Endothelial cell of umbilical vein (primary cell): ENCODE measurements at regions not wholly inside any gene's neighbourhood (a gene's known extent, or its start where the extent isn't known, plus 50 kb on each side); places are given as distances from the start of the nearest gene placed in this dataset.

ENCODE experiments used
- BruUV-seq: library from RNA; stranded (reverse); fragments of 400-500 nt; replicated peaks from 2 replicates; lab custom pipeline; 2021; lab: Mats Ljungman, UMichigan
- CTCF ChIA-PET: fragments of 300-600, 350-600 bp; sonication (Branson Sonifier 250); formaldehyde crosslinking; loops from one replicate; lab custom pipeline; 2021; ENCODE audit warnings: antibody characterized with exemption, inconsistent platforms; lab: Charles Lee
- POLR2A ChIA-PET: fragments of 300-600, 350-600 bp; sonication (Branson Sonifier 250); formaldehyde crosslinking; loops from one replicate; lab custom pipeline; 2021; ENCODE audit warnings: antibody characterized with exemption, inconsistent platforms; lab: Charles Lee
- DNase-seq: peaks from one replicate; pipeline ENCODE4 v3.0.0-alpha.2; 2011; ENCODE audit warnings: low read depth, low spot score
- FAIRE-seq: peaks from 2 replicates; lab custom pipeline; 2011; peaks lifted over from hg19 to GRCh38; lab: Jason Lieb, UNC
- H2AFZ ChIP-seq: 2 replicates; pipeline ENCODE4 v1.6.0; 2012; ENCODE audit warnings: low read depth, low read length, control low read depth, inconsistent platforms
- H3K27ac ChIP-seq: 2 replicates; pipeline ENCODE4 v1.5.1; 2011; ENCODE audit warnings: low read depth, mild to moderate bottlenecking, control low read depth, low read length, moderate library complexity; ENCODE audit not compliant: insufficient read depth
- H3K27me3 ChIP-seq, 2 experiments: 2 replicates each; pipeline versions ENCODE4 v1.6.0 to v1.6.1; 2011; ENCODE audit warnings: low read length in 2 of 2, mixed read lengths in 1 of 2; ENCODE audit not compliant: control insufficient read depth in 2 of 2, insufficient read depth in 2 of 2
- H3K36me3 ChIP-seq, 2 experiments: 2 replicates in 1 of 2; 3 replicates in 1 of 2; pipeline ENCODE4 v1.5.1; 2011; ENCODE audit warnings: low read length in 2 of 2, mild to moderate bottlenecking in 1 of 2, moderate library complexity in 1 of 2; ENCODE audit not compliant: control insufficient read depth in 2 of 2, insufficient read depth in 2 of 2; ENCODE audit errors: extremely low read depth in 1 of 2
- H3K4me1 ChIP-seq: 3 replicates; pipeline ENCODE4 v1.5.1; 2011; ENCODE audit warnings: mild to moderate bottlenecking, low read length; ENCODE audit not compliant: control insufficient read depth, insufficient read depth; ENCODE audit errors: extremely low read depth
- H3K4me2 ChIP-seq: 2 replicates; pipeline ENCODE4 v1.6.1; 2011; ENCODE audit warnings: low read length, control low read depth, mixed read lengths; ENCODE audit not compliant: insufficient read depth
- H3K4me3 ChIP-seq, 3 experiments: fragments of 200-600 bp in 1 of 3; sonication (generic), shearing (Covaris generic) in 1 of 3; replicated peaks in 1 of 3; 2 replicates each; pipeline ENCODE4 v1.5.1; 2011 to 2016; ENCODE audit warnings: control low read depth in 3 of 3, low read length in 3 of 3, mild to moderate bottlenecking in 2 of 3, inconsistent platforms in 1 of 3, low read depth in 1 of 3, moderate library complexity in 1 of 3; ENCODE audit not compliant: insufficient read depth in 1 of 3
- H3K79me2 ChIP-seq: 2 replicates; pipeline ENCODE4 v1.6.0; 2012; ENCODE audit warnings: low read length, inconsistent platforms; ENCODE audit not compliant: control insufficient read depth, insufficient read depth
- H3K9ac ChIP-seq: replicated peaks from 2 replicates; pipeline ENCODE3; 2011; ENCODE audit warnings: low read length, control low read depth; ENCODE audit not compliant: insufficient read depth; ENCODE audit errors: extremely low read depth
- H3K9me1 ChIP-seq: replicated peaks from 3 replicates; pipeline ENCODE4 v1.6.0; 2011; ENCODE audit warnings: mild to moderate bottlenecking, low read length; ENCODE audit not compliant: control insufficient read depth, insufficient read depth; ENCODE audit errors: extremely low read depth
- H3K9me3 ChIP-seq: replicated peaks from 2 replicates; pipeline ENCODE4 v1.5.1; 2012; ENCODE audit warnings: low read length, inconsistent platforms; ENCODE audit not compliant: control insufficient read depth, insufficient read depth
- H4K20me1 ChIP-seq: replicated peaks from 2 replicates; pipeline ENCODE3; 2011; ENCODE audit warnings: mild to moderate bottlenecking, low read length; ENCODE audit not compliant: control insufficient read depth, insufficient read depth; ENCODE audit errors: extremely low read depth
- EZH2 ChIP-seq: IDR thresholded peaks from 2 replicates; pipeline ENCODE4 v1.6.1; 2012; ENCODE audit warnings: borderline replicate concordance, low read depth, mild to moderate bottlenecking, moderate library complexity, low read length, inconsistent platforms; ENCODE audit not compliant: severe bottlenecking
- FOS ChIP-seq: IDR thresholded peaks from 2 replicates; pipeline ENCODE4 v1.6.1; 2011; ENCODE audit warnings: mild to moderate bottlenecking, low read length, moderate library complexity, borderline replicate concordance; ENCODE audit not compliant: insufficient read depth
- GATA2 ChIP-seq: IDR thresholded peaks from 2 replicates; pipeline ENCODE4 v1.7.0; 2011; ENCODE audit warnings: low read depth, mild to moderate bottlenecking, moderate library complexity, mixed read lengths, low read length; ENCODE audit not compliant: insufficient read length, insufficient read depth
- JUN ChIP-seq: IDR thresholded peaks from 2 replicates; pipeline ENCODE4 v1.6.1; 2011; ENCODE audit warnings: borderline replicate concordance, low read depth; ENCODE audit not compliant: insufficient read length, insufficient read depth
- MAX ChIP-seq: IDR thresholded peaks from 2 replicates; pipeline ENCODE4 v1.6.1; 2011; ENCODE audit not compliant: insufficient read depth, insufficient read length
- MYC ChIP-seq: IDR thresholded peaks from one replicate; pipeline ENCODE4 v1.6.1; 2011; ENCODE audit warnings: mild to moderate bottlenecking, low read depth, low read length
- POLR2A ChIP-seq: IDR thresholded peaks from 2 replicates; pipeline ENCODE4 v1.6.1; 2012; ENCODE audit warnings: low read depth, mild to moderate bottlenecking, control low read depth, low read length
- POLR2AphosphoS5 ChIP-seq: IDR thresholded peaks from 2 replicates; pipeline ENCODE4 v1.6.1; 2012; ENCODE audit warnings: low read depth, mild to moderate bottlenecking, control low read depth, low read length, moderate library complexity; ENCODE audit not compliant: insufficient read depth
- dilution Hi-C: fragments of 300-500 bp; cut with MboI; formaldehyde crosslinking; loops from one replicate; pipeline ENCODE4 v1.15.0; 2019; ENCODE audit warnings: low sequenced_read_pairs; ENCODE audit not compliant: extremely low pct_ligation_motif_present
- intact Hi-C: fragments of 100-400 bp; cut with micrococcal nuclease; formaldehyde crosslinking; loops from one replicate; pipeline ENCODE4 v1.10.0; 2022
- TF ChIP-seq, protein P1 (sequence below), 2 donors: IDR thresholded peaks; 1 replicate in 1 of 2; 2 replicates in 1 of 2; pipeline ENCODE4 v1.5.1; 2011; ENCODE audit warnings: low read length in 2 of 2, mild to moderate bottlenecking in 2 of 2, moderate library complexity in 2 of 2, control low read depth in 1 of 2, inconsistent platforms in 1 of 2, low read depth in 1 of 2; ENCODE audit not compliant: insufficient read depth in 1 of 2; ENCODE audit errors: extremely low read depth in 1 of 2

DNA sequence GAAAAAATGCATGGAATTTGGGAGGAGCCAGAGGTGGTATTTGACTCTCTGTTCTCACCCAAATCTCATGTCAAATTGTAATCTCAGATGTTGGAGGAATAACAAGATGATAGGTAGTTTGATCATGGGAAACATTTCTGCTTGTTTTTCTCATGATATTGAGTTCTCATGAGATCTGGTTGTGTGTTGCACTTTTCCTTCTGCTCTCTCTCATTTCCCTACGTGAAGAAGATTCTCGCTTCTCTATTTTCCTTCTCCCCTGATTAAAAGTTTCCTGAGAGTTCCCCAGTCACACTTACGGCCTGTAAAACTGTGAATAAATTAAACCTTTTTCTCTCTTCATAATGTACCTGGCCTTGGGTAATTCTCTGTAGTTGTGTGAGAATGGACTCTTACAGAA, 222.2 kb upstream of the RBMY1B start:
- H3K36me3 ChIP-seq: no peaks in the 10 kb centered on the region
- no peak overlapping the region for H3K9ac ChIP-seq
- H3K9me1 ChIP-seq: no peaks in the 10 kb centered on the region
- intact Hi-C loops: no loop called here
- FAIRE-seq (no peak), DNase-seq (no peak)
- no peaks in the 10 kb centered on the region for H3K9me3 ChIP-seq
- H3K4me2 ChIP-seq: no peak overlapping the region
- H3K4me1 ChIP-seq: no peaks in the 10 kb centered on the region
- no peaks in the 10 kb centered on the region for H3K79me2 ChIP-seq
- ChIA-PET POLR2A (no interaction called here), CTCF (no interaction called here)
- no peak overlapping the region for H3K4me3 ChIP-seq
- H3K27me3 ChIP-seq: no peaks in the 10 kb centered on the region
- H4K20me1 ChIP-seq: no peaks in the 10 kb centered on the region
- BruUV-seq: no TSS peak
- no peak overlapping the region for H3K27ac ChIP-seq
- dilution Hi-C loops: no loop called here
- H2AFZ ChIP-seq: no peak overlapping the region
- TF ChIP-seq MYC (no peak), GATA2 (no peak), JUN (no peak), POLR2AphosphoS5 (no peak), EZH2 (no peak), POLR2A (no peak), MAX (no peak), FOS (no peak)
- TF ChIP-seq, protein P1, sequence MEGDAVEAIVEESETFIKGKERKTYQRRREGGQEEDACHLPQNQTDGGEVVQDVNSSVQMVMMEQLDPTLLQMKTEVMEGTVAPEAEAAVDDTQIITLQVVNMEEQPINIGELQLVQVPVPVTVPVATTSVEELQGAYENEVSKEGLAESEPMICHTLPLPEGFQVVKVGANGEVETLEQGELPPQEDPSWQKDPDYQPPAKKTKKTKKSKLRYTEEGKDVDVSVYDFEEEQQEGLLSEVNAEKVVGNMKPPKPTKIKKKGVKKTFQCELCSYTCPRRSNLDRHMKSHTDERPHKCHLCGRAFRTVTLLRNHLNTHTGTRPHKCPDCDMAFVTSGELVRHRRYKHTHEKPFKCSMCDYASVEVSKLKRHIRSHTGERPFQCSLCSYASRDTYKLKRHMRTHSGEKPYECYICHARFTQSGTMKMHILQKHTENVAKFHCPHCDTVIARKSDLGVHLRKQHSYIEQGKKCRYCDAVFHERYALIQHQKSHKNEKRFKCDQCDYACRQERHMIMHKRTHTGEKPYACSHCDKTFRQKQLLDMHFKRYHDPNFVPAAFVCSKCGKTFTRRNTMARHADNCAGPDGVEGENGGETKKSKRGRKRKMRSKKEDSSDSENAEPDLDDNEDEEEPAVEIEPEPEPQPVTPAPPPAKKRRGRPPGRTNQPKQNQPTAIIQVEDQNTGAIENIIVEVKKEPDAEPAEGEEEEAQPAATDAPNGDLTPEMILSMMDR (IDR thresholded peaks at IDR 0.05; ENCODE audit: extremely low read depth in 1 of 2, insufficient read depth in 1 of 2, low read depth in 1 of 2, low read length in 2 of 2): no peak
